ENCODE measurements at regions not wholly inside any gene's neighbourhood (a gene's known extent, or its start where the extent isn't known, plus 50 kb on each side); places are given as distances from the start of the nearest gene placed in this dataset.

- no peaks in the 10 kb centered on the region for H3K9me3 ChIP-seq (ENCODE audit: control insufficient read depth, low read length)
- H3K27me3 ChIP-seq (replicated peaks; ENCODE audit: control insufficient read depth, insufficient read depth, low read length): no peaks in the 10 kb centered on the region
- H3K4me3 ChIP-seq (ENCODE audit: low read length): no peak overlapping the region
- no peak for DNase-seq (ENCODE audit: low read depth)
- H3K36me3 ChIP-seq (ENCODE audit: control insufficient read depth, insufficient read depth, low read length, severe bottlenecking): no peaks in the 10 kb centered on the region
- no peak overlapping the region for H3K9ac ChIP-seq (ENCODE audit: low read length)
- H3K4me1 ChIP-seq (ENCODE audit: control insufficient read depth, insufficient read depth, low read length): no peaks in the 10 kb centered on the region
Measured at GRCh38 chr4:62402088-62402806, 1202.1 kb downstream of the ADGRL3 start.

GRCh38 chr4:62399242-62399641 lies 1199.1 kb downstream of the ADGRL3 start:
- Histone ChIP-seq H3K9me3 (ENCODE audit: control insufficient read depth, low read length) (no peaks in the 10 kb centered on the region), H3K27me3 (replicated peaks; ENCODE audit: control insufficient read depth, insufficient read depth, low read length) (no peaks in the 10 kb centered on the region), H3K36me3 (ENCODE audit: control insufficient read depth, insufficient read depth, low read length, severe bottlenecking) (no peaks in the 10 kb centered on the region), H3K9ac (ENCODE audit: low read length) (no peak overlapping the region), H3K4me1 (ENCODE audit: control insufficient read depth, insufficient read depth, low read length) (no peaks in the 10 kb centered on the region), H3K4me3 (ENCODE audit: low read length) (no peak overlapping the region)
- DNase-seq (ENCODE audit: low read depth): no peak

- H3K9me3 ChIP-seq (ENCODE audit: control insufficient read depth, low read length): peaks cover under 1% of the 10 kb centered on the region
- no peaks in the 10 kb centered on the region for H3K27me3 ChIP-seq (replicated peaks; ENCODE audit: control insufficient read depth, insufficient read depth, low read length)
- no peak overlapping the region for H3K4me3 ChIP-seq (ENCODE audit: low read length)
- DNase-seq (ENCODE audit: low read depth): no peak
- no peaks in the 10 kb centered on the region for H3K4me1 ChIP-seq (ENCODE audit: control insufficient read depth, insufficient read depth, low read length)
- H3K36me3 ChIP-seq (ENCODE audit: control insufficient read depth, insufficient read depth, low read length, severe bottlenecking): no peaks in the 10 kb centered on the region
- no peak overlapping the region for H3K9ac ChIP-seq (ENCODE audit: low read length)
Measured at GRCh38 chr4:62398318-62398717, 1198.2 kb downstream of the ADGRL3 start.

- Histone ChIP-seq H3K9ac (ENCODE audit: low read length) (no peak overlapping the region), H3K27me3 (replicated peaks; ENCODE audit: control insufficient read depth, insufficient read depth, low read length) (no peaks in the 10 kb centered on the region), H3K36me3 (ENCODE audit: control insufficient read depth, insufficient read depth, low read length, severe bottlenecking) (no peaks in the 10 kb centered on the region), H3K9me3 (ENCODE audit: control insufficient read depth, low read length) (peaks cover 3% of the 10 kb centered on the region), H3K4me1 (ENCODE audit: control insufficient read depth, insufficient read depth, low read length) (no peaks in the 10 kb centered on the region), H3K4me3 (ENCODE audit: low read length) (no peak overlapping the region)
- DNase-seq (ENCODE audit: low read depth): no peak
Measured at GRCh38 chr4:62394766-62395165, 1194.6 kb downstream of the ADGRL3 start.

GRCh38 chr4:62387808-62388207 lies 1187.7 kb downstream of the ADGRL3 start:
- DNase-seq (ENCODE audit: low read depth): no peak
- no peaks in the 10 kb centered on the region for H3K27me3 ChIP-seq (replicated peaks; ENCODE audit: control insufficient read depth, insufficient read depth, low read length)
- no peaks in the 10 kb centered on the region for H3K9me3 ChIP-seq (ENCODE audit: control insufficient read depth, low read length)
- H3K4me3 ChIP-seq (ENCODE audit: low read length): no peak overlapping the region
- no peaks in the 10 kb centered on the region for H3K36me3 ChIP-seq (ENCODE audit: control insufficient read depth, insufficient read depth, low read length, severe bottlenecking)
- no peaks in the 10 kb centered on the region for H3K4me1 ChIP-seq (ENCODE audit: control insufficient read depth, insufficient read depth, low read length)
- H3K9ac ChIP-seq (ENCODE audit: low read length): no peak overlapping the region

- Histone ChIP-seq H3K4me1 (ENCODE audit: control insufficient read depth, insufficient read depth, low read length) (no peaks in the 10 kb centered on the region), H3K4me3 (ENCODE audit: low read length) (no peak overlapping the region), H3K36me3 (ENCODE audit: control insufficient read depth, insufficient read depth, low read length, severe bottlenecking) (no peaks in the 10 kb centered on the region), H3K9ac (ENCODE audit: low read length) (no peak overlapping the region), H3K9me3 (ENCODE audit: control insufficient read depth, low read length) (no peaks in the 10 kb centered on the region), H3K27me3 (replicated peaks; ENCODE audit: control insufficient read depth, insufficient read depth, low read length) (no peaks in the 10 kb centered on the region)
- no peak for DNase-seq (ENCODE audit: low read depth)
Measured at GRCh38 chr4:62377700-62378099, 1177.6 kb downstream of the ADGRL3 start.

- H3K9ac ChIP-seq (ENCODE audit: low read length): no peak overlapping the region
- H3K36me3 ChIP-seq (ENCODE audit: control insufficient read depth, insufficient read depth, low read length, severe bottlenecking): no peaks in the 10 kb centered on the region
- no peaks in the 10 kb centered on the region for H3K27me3 ChIP-seq (replicated peaks; ENCODE audit: control insufficient read depth, insufficient read depth, low read length)
- H3K4me1 ChIP-seq (ENCODE audit: control insufficient read depth, insufficient read depth, low read length): no peaks in the 10 kb centered on the region
- no peaks in the 10 kb centered on the region for H3K9me3 ChIP-seq (ENCODE audit: control insufficient read depth, low read length)
- DNase-seq (ENCODE audit: low read depth): no peak
- H3K4me3 ChIP-seq (ENCODE audit: low read length): no peak overlapping the region
Measured at GRCh38 chr4:62377245-62377644, 1177.1 kb downstream of the ADGRL3 start.

- Histone ChIP-seq H3K4me3 (ENCODE audit: low read length) (no peak overlapping the region), H3K9me3 (ENCODE audit: control insufficient read depth, low read length) (no peaks in the 10 kb centered on the region), H3K4me1 (ENCODE audit: control insufficient read depth, insufficient read depth, low read length) (no peaks in the 10 kb centered on the region), H3K36me3 (ENCODE audit: control insufficient read depth, insufficient read depth, low read length, severe bottlenecking) (no peaks in the 10 kb centered on the region), H3K9ac (ENCODE audit: low read length) (no peak overlapping the region), H3K27me3 (replicated peaks; ENCODE audit: control insufficient read depth, insufficient read depth, low read length) (no peaks in the 10 kb centered on the region)
- no peak for DNase-seq (ENCODE audit: low read depth)
Measured at GRCh38 chr4:62366939-62367338, 1166.8 kb downstream of the ADGRL3 start.

- no peak overlapping the region for H3K4me3 ChIP-seq (ENCODE audit: low read length)
- no peaks in the 10 kb centered on the region for H3K9me3 ChIP-seq (ENCODE audit: control insufficient read depth, low read length)
- DNase-seq (ENCODE audit: low read depth): no peak
- no peaks in the 10 kb centered on the region for H3K4me1 ChIP-seq (ENCODE audit: control insufficient read depth, insufficient read depth, low read length)
- H3K36me3 ChIP-seq (ENCODE audit: control insufficient read depth, insufficient read depth, low read length, severe bottlenecking): no peaks in the 10 kb centered on the region
- H3K27me3 ChIP-seq (replicated peaks; ENCODE audit: control insufficient read depth, insufficient read depth, low read length): no peaks in the 10 kb centered on the region
- no peak overlapping the region for H3K9ac ChIP-seq (ENCODE audit: low read length)
Measured at GRCh38 chr4:62360156-62360545, 1160.0 kb downstream of the ADGRL3 start.

GRCh38 chr4:62359441-62360155 lies 1159.5 kb downstream of the ADGRL3 start:
- H3K27me3 ChIP-seq (replicated peaks; ENCODE audit: control insufficient read depth, insufficient read depth, low read length): no peaks in the 10 kb centered on the region

GRCh38 chr4:62344915-62345314 lies 1144.8 kb downstream of the ADGRL3 start:
- DNase-seq (ENCODE audit: low read depth): no peak
- Histone ChIP-seq H3K9me3 (ENCODE audit: control insufficient read depth, low read length) (peaks cover 25% of the 10 kb centered on the region), H3K36me3 (ENCODE audit: control insufficient read depth, insufficient read depth, low read length, severe bottlenecking) (no peaks in the 10 kb centered on the region), H3K4me3 (ENCODE audit: low read length) (no peak overlapping the region), H3K27me3 (replicated peaks; ENCODE audit: control insufficient read depth, insufficient read depth, low read length) (no peaks in the 10 kb centered on the region), H3K9ac (ENCODE audit: low read length) (no peak overlapping the region), H3K4me1 (ENCODE audit: control insufficient read depth, insufficient read depth, low read length) (no peaks in the 10 kb centered on the region)

More at GRCh38 chr4:62359441-62360155, 1159.5 kb downstream of the ADGRL3 start:
- H3K9me3 ChIP-seq (ENCODE audit: control insufficient read depth, low read length): no peaks in the 10 kb centered on the region
- no peaks in the 10 kb centered on the region for H3K4me1 ChIP-seq (ENCODE audit: control insufficient read depth, insufficient read depth, low read length)
- no peaks in the 10 kb centered on the region for H3K36me3 ChIP-seq (ENCODE audit: control insufficient read depth, insufficient read depth, low read length, severe bottlenecking)
- no peak for DNase-seq (ENCODE audit: low read depth)
- no peak overlapping the region for H3K4me3 ChIP-seq (ENCODE audit: low read length)
- H3K9ac ChIP-seq (ENCODE audit: low read length): no peak overlapping the region

Measured in adipocyte (in vitro differentiated cells).